ENCODE measurements at regions not wholly inside any gene's neighbourhood (a gene's known extent, or its start where the extent isn't known, plus 50 kb on each side); places are given as distances from the start of the nearest gene placed in this dataset.
"Not testable (repeated sequence)": the region's sequence is repeated elsewhere in the genome, so short reads cannot be mapped to it uniquely, and the experiment has no call there.

GRCh38 chr3:39577541-39577940, 110.1 kb downstream of the MOBP start:
- intact Hi-C loops (cut with DNase I; ENCODE audit: low total_unique reads): no loop called here
- Histone ChIP-seq H3K27me3 (replicated peaks in 1 of 7) (no peaks in the 10 kb centered on the region), H3K4me3 (no peak overlapping the region), H3K4me1 (no peaks in the 10 kb centered on the region), H3K27ac (no peak overlapping the region), H3K36me3 (no peaks in the 10 kb centered on the region), H3K9me3 (no peaks in the 10 kb centered on the region)
- no peak for TF ChIP-seq POLR2AphosphoS5 (IDR thresholded peaks at IDR 0.05)
- TF ChIP-seq POLR2A (IDR thresholded peaks at IDR 0.05): no peak
- TF ChIP-seq CTCF (IDR thresholded peaks at IDR 0.05 in 8 of 11, conservative IDR thresholded peaks at IDR 0.05 in 3 of 11): no peak
- 67 to 82% (median 80%) methylated on average over 6 of the region's 6 CpGs for WGBS, 5 donors
- no peak for DNase-seq

DNA sequence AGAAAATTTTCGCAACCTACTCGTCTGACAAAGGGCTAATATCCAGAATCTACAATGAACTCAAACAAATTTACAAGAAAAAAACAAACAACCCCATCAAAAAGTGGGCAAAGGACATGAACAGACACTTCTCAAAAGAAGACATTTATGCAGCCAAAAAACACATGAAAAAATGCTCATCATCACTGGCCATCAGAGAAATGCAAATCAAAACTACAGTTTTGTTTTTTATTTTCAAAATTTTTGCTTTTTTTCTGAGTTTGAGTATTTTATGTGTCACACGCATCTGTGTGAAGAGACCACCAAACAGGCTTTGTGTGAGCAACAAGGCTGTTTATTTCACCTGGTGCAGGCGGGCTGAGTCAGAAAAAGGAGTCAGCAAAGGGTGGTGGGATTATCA, 118.7 kb downstream of the MOBP start:
- H3K27me3 ChIP-seq (replicated peaks in 1 of 7); intact Hi-C loops (cut with DNase I; ENCODE audit: low total_unique reads); H3K9me3 ChIP-seq; H3K4me3 ChIP-seq; H3K27ac ChIP-seq; H3K4me1 ChIP-seq; H3K36me3 ChIP-seq; DNase-seq: not testable (repeated sequence)
- WGBS, 5 donors: 77 to 100% (median 89%) methylated on average over 2 to 4 of the region's 4 CpGs

DNA sequence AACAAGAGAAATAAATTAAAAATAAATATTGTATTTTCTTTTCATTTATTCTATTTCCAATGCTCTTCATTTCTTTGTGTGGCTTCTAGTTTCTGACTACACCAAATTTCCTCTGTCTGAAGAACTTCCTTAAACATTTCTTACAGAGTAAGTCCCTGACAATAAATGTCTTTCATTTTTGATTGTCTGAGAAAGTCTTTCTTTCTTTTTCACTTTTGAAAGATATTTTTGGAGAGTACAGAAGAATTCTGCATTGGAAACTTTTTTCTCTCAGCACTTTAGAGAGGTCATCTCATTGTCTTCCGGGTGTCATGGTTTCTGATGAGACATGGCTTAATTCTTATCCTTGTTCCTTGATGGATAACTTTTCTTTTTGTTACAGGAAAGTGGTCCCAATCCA, 119.6 kb downstream of the MOBP start:
- WGBS, 5 donors: 63 to 85% (median 79%) methylated on average over 1 of the region's 1 CpG
- no peak for DNase-seq
- TF ChIP-seq POLR2AphosphoS5 (IDR thresholded peaks at IDR 0.05) (no peak), POLR2A (IDR thresholded peaks at IDR 0.05) (no peak), CTCF (IDR thresholded peaks at IDR 0.05 in 8 of 11, conservative IDR thresholded peaks at IDR 0.05 in 3 of 11) (no peak)

GRCh38 chr3:39590806-39591205, 123.3 kb downstream of the MOBP start:
- intact Hi-C loops (cut with DNase I; ENCODE audit: low total_unique reads): no loop called here
- no peak overlapping the region for H3K4me3 ChIP-seq
- no peaks in the 10 kb centered on the region for H3K9me3 ChIP-seq
- H3K27ac ChIP-seq: no peak overlapping the region
- 81 to 100% (median 92%) methylated on average over 3 of the region's 3 CpGs for WGBS, 5 donors
- no peaks in the 10 kb centered on the region for H3K27me3 ChIP-seq (replicated peaks in 1 of 7)
- no peaks in the 10 kb centered on the region for H3K4me1 ChIP-seq
- no peak for TF ChIP-seq POLR2AphosphoS5 (IDR thresholded peaks at IDR 0.05)
- TF ChIP-seq POLR2A (IDR thresholded peaks at IDR 0.05): no peak
- TF ChIP-seq CTCF (IDR thresholded peaks at IDR 0.05 in 8 of 11, conservative IDR thresholded peaks at IDR 0.05 in 3 of 11): no peak
- H3K36me3 ChIP-seq: no peaks in the 10 kb centered on the region
- no peak for DNase-seq

More for the DNA sequence above, 119.6 kb downstream of the MOBP start:
- Histone ChIP-seq H3K4me3 (no peak overlapping the region), H3K27ac (no peak overlapping the region), H3K27me3 (replicated peaks in 1 of 7) (no peaks in the 10 kb centered on the region), H3K9me3 (no peaks in the 10 kb centered on the region), H3K4me1 (no peaks in the 10 kb centered on the region), H3K36me3 (no peaks in the 10 kb centered on the region)
- intact Hi-C loops (cut with DNase I; ENCODE audit: low total_unique reads): no loop called here

Measured in spleen (tissue), 11 donors.